ENCODE measurements at regions not wholly inside any gene's neighbourhood (a gene's known extent, or its start where the extent isn't known, plus 50 kb on each side); places are given as distances from the start of the nearest gene placed in this dataset.
"Not testable (repeated sequence)": the region's sequence is repeated elsewhere in the genome, so short reads cannot be mapped to it uniquely, and the experiment has no call there.

DNA sequence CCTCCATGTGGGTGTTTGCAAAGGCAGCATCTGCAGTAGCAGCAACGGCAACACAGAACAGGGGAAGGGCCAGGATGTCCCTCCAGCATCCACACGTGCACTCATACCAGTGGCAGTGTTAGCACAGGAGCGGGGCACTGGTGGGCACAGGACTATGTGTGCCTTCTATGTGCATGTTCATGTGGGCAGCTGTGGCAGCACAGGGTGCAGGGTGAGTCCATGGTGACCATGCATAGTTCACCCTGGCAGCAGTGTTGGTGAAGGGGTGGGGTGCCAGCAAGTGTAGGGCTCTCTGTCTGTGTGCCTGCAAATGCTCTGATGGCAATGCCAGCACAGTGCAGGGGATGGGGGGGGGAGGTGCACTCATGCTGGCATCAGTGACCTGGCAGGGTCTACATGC lies 222.1 kb upstream of the SOX14 start:
- Mint-ChIP-seq H3K4me3 (ENCODE audit: low read depth) (no peak overlapping the region), H3K27me3 (ENCODE audit: low read depth) (no peaks in the 10 kb centered on the region), H3K27ac (no peak overlapping the region), H3K9me3 (peaks cover 26% of the 10 kb centered on the region), H3K36me3 (ENCODE audit: low read depth) (no peaks in the 10 kb centered on the region), H3K4me1 (ENCODE audit: low read depth) (no peaks in the 10 kb centered on the region)
- no peak for DNase-seq (ENCODE audit: low spot score)
- intact Hi-C loops (cut with micrococcal nuclease): no loop called here

DNA sequence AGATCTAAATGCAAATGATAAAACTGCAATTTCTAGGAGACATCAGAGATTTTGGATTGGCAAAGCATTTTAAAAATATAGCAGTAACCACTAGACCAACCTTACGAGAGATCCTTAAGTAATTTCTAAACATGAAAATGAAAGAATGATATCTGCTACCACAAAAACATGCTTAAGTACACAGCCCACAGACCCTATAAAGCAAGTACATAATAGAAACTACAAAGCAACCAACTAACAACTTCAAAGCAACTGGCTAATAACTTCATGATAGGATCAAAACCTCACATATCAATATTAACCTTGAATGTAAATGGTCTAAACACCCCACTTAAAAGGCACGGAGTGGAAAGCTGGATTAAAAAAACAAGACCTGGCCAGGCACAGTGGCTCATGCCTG lies 209.9 kb upstream of the SOX14 start:
- no peak overlapping the region for H3K4me3 Mint-ChIP-seq (ENCODE audit: low read depth)
- H3K9me3 Mint-ChIP-seq: peaks cover 4% of the 10 kb centered on the region
- H3K36me3 Mint-ChIP-seq (ENCODE audit: low read depth): no peaks in the 10 kb centered on the region
- H3K4me1 Mint-ChIP-seq (ENCODE audit: low read depth): no peaks in the 10 kb centered on the region
- intact Hi-C loops (cut with micrococcal nuclease): no loop called here
- H3K27ac Mint-ChIP-seq: no peak overlapping the region
- DNase-seq (ENCODE audit: low spot score): no peak
- no peaks in the 10 kb centered on the region for H3K27me3 Mint-ChIP-seq (ENCODE audit: low read depth)

DNA sequence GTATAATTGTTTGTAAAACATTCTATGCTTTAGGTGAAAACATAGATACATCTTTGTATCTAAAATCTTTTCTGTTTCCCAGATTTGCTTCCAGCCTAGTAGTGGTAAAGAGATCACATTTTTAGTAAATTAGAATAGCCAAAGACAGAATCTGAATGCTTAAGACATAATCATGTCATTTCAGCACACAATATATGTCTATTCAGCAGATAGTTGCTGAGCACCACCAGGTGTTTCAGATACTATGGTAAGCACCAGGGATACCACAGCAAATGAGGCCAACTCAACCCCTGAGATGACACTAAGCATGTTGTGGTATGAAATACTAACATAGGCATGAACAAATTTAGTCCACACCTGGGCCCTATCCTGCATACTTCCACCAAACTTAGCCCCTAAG lies 195.2 kb upstream of the SOX14 start:
- H3K4me1 Mint-ChIP-seq (ENCODE audit: low read depth): no peaks in the 10 kb centered on the region
- H3K9me3 Mint-ChIP-seq: peaks cover 5% of the 10 kb centered on the region
- DNase-seq (ENCODE audit: low spot score): no peak
- H3K36me3 Mint-ChIP-seq (ENCODE audit: low read depth): no peaks in the 10 kb centered on the region
- intact Hi-C loops (cut with micrococcal nuclease): no loop called here
- H3K4me3 Mint-ChIP-seq (ENCODE audit: low read depth): no peak overlapping the region
- H3K27ac Mint-ChIP-seq: no peak overlapping the region
- H3K27me3 Mint-ChIP-seq (ENCODE audit: low read depth): no peaks in the 10 kb centered on the region

DNA sequence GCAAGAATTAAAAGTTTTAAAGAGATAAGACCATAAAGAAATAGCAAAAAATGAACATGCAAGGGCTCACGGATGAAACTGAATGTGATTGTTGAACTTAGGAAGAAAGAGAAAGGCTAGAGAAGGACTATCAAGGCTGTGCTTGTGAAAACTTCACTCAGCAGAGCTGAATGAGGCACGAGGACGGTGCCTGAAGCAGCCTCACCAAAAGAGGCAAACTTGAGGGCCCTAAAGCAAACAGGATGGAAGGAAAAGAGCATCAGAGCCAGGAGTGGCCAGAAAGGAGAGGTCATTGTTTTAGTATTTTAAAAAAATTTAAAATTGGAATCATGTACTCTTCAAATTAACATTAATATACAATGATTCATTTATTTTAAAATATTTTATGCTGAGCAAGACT lies 191.2 kb upstream of the SOX14 start:
- Mint-ChIP-seq H3K36me3 (ENCODE audit: low read depth) (no peaks in the 10 kb centered on the region), H3K27ac (no peak overlapping the region), H3K4me1 (ENCODE audit: low read depth) (no peaks in the 10 kb centered on the region), H3K4me3 (ENCODE audit: low read depth) (no peak overlapping the region), H3K27me3 (ENCODE audit: low read depth) (no peaks in the 10 kb centered on the region), H3K9me3 (no peaks in the 10 kb centered on the region)
- DNase-seq (ENCODE audit: low spot score): no peak
- intact Hi-C loops (cut with micrococcal nuclease): no loop called here

DNA sequence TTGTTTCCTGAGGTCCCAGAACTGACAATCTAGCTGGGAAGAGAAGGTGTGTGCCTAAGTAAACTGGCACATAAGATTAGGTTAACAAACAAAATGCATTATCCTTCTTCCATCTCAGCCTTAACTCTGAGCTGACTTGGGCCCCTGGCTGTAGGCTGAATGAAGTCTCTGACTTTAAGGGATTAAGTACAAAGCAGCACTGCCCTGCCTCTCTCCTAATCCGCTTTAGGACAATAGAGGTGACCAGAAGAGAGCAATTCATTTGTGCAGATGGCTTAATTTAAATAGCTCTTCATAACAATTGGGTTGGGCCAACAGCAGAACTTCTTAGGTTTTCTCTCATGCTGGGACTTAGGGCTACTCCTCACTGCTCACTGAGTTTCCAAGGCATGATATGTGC lies 181.6 kb upstream of the SOX14 start:
- intact Hi-C loops (cut with micrococcal nuclease): no loop called here
- H3K27ac Mint-ChIP-seq: no peak overlapping the region
- DNase-seq (ENCODE audit: low spot score): no peak
- no peaks in the 10 kb centered on the region for H3K4me1 Mint-ChIP-seq (ENCODE audit: low read depth)
- H3K27me3 Mint-ChIP-seq (ENCODE audit: low read depth): no peaks in the 10 kb centered on the region
- no peaks in the 10 kb centered on the region for H3K36me3 Mint-ChIP-seq (ENCODE audit: low read depth)
- no peak overlapping the region for H3K4me3 Mint-ChIP-seq (ENCODE audit: low read depth)
- H3K9me3 Mint-ChIP-seq: no peaks in the 10 kb centered on the region

DNA sequence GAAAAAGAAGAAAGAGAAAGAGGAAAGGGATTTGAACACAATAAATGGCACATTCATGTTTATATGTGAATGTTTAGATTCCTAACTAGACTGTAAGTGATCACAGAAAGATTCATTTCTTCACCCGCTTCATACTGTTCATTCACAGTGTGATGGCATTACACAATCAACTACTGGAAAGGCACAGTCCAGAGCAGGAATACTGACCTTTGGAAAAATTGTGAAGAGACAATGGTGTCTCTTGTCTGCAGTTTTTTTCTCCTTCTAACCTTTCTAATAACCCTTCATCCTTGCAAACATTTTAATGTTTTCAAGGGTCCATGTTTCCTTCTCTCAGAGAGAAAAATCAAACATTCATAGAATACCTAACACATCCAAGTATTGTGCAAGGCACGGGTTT lies 180.9 kb upstream of the SOX14 start:
- no peak overlapping the region for H3K4me3 Mint-ChIP-seq (ENCODE audit: low read depth)
- no peak for DNase-seq (ENCODE audit: low spot score)
- H3K4me1 Mint-ChIP-seq (ENCODE audit: low read depth): no peaks in the 10 kb centered on the region
- no peaks in the 10 kb centered on the region for H3K27me3 Mint-ChIP-seq (ENCODE audit: low read depth)
- intact Hi-C loops (cut with micrococcal nuclease): no loop called here
- no peaks in the 10 kb centered on the region for H3K9me3 Mint-ChIP-seq
- H3K27ac Mint-ChIP-seq: no peak overlapping the region
- no peaks in the 10 kb centered on the region for H3K36me3 Mint-ChIP-seq (ENCODE audit: low read depth)

DNA sequence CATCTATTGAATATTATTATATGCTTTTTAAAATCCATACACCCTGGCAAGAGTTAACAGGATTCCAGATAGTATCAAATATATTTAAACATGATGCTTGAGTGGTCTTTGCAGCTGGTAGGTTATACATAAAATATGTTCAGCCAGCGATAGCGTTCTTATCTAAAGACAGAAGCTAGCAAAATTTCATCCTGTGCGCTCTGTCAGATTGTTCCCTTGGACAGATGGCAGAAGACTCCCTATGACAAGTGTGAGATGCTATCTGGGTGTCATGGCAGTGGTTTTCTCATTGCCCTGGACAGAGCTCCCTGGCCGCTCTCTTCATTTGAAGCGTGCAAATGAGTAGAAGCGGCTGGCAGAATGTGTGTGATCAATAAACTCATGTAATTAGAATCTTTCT lies 175.2 kb upstream of the SOX14 start:
- H3K27me3 Mint-ChIP-seq (ENCODE audit: low read depth): no peaks in the 10 kb centered on the region
- no peak overlapping the region for H3K27ac Mint-ChIP-seq

DNA sequence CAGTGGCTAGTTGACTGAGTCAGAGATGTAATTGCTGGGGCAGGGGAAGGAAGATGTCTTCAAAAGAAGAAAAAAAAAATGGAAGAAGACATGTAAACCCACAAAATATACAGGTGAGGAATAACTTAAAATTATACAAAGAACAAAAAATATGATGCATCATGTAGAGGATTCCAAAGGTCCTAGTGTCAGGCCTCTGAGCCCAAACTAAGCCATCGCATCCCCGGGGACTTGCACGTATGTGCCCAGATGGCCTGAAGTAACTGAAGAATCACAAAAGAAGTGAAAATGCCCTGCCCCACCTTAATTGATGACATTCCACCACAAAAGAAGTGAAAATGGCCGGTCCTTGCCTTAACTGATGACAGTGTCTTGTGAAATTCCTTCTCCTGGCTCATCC lies 168.7 kb upstream of the SOX14 start:
- H3K4me1 Mint-ChIP-seq (ENCODE audit: low read depth); H3K36me3 Mint-ChIP-seq (ENCODE audit: low read depth); H3K4me3 Mint-ChIP-seq (ENCODE audit: low read depth); H3K27me3 Mint-ChIP-seq (ENCODE audit: low read depth); H3K27ac Mint-ChIP-seq; intact Hi-C loops (cut with micrococcal nuclease); DNase-seq (ENCODE audit: low spot score): not testable (repeated sequence)
- peaks cover 12% of the 10 kb centered on the region for H3K9me3 Mint-ChIP-seq

More for the DNA sequence above, 175.2 kb upstream of the SOX14 start:
- DNase-seq (ENCODE audit: low spot score): no peak
- intact Hi-C loops (cut with micrococcal nuclease): no loop called here
- Mint-ChIP-seq H3K4me3 (ENCODE audit: low read depth) (no peak overlapping the region), H3K9me3 (peaks cover 9% of the 10 kb centered on the region), H3K4me1 (ENCODE audit: low read depth) (no peaks in the 10 kb centered on the region), H3K36me3 (ENCODE audit: low read depth) (no peaks in the 10 kb centered on the region)

DNA sequence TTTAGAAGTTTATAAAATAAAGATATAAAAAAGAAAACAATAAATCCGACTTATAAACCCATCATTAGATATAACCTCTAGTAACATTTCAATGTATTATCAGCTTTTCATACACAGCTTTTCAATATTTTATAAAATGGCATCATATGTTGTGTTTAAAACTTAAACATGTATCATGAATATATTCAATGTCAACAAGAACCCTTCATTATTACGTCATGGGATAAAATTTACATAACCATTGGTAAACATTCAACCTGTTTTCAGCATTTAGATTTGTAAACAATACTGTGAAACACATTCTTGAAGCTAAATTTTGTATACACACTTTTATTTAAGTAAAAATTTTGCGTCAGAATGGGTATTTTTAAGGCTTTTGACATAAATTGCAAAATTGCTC lies 153.4 kb upstream of the SOX14 start:
- Mint-ChIP-seq H3K4me1 (ENCODE audit: low read depth) (no peaks in the 10 kb centered on the region), H3K36me3 (ENCODE audit: low read depth) (no peaks in the 10 kb centered on the region), H3K27ac (no peak overlapping the region), H3K4me3 (ENCODE audit: low read depth) (no peak overlapping the region), H3K9me3 (no peaks in the 10 kb centered on the region), H3K27me3 (ENCODE audit: low read depth) (no peaks in the 10 kb centered on the region)
- no peak for DNase-seq (ENCODE audit: low spot score)
- intact Hi-C loops (cut with micrococcal nuclease): no loop called here

DNA sequence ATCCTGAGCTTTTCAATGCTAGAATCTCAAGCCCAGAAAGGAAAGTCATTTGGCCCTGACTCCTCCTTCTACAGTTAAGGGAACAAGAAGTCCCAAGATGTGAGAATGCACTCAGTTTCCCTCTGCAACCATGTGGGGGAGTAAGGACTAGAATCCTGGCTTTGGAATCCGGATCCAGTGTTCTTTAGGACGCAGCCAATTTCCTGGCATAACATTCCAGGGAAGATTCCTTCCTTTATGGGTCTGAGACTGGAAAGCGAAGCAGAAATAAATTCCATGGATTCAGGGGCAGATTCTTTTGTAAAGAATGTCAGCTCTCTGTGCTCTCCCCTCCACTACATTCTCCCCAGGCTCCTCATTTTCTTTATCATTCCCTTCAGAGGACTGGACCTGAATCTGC lies 151.8 kb upstream of the SOX14 start:
- Mint-ChIP-seq H3K4me1 (ENCODE audit: low read depth) (no peaks in the 10 kb centered on the region), H3K36me3 (ENCODE audit: low read depth) (no peaks in the 10 kb centered on the region), H3K4me3 (ENCODE audit: low read depth) (no peak overlapping the region), H3K27ac (no peak overlapping the region), H3K9me3 (no peaks in the 10 kb centered on the region), H3K27me3 (ENCODE audit: low read depth) (no peaks in the 10 kb centered on the region)
- intact Hi-C loops (cut with micrococcal nuclease): no loop called here
- DNase-seq (ENCODE audit: low spot score): no peak

DNA sequence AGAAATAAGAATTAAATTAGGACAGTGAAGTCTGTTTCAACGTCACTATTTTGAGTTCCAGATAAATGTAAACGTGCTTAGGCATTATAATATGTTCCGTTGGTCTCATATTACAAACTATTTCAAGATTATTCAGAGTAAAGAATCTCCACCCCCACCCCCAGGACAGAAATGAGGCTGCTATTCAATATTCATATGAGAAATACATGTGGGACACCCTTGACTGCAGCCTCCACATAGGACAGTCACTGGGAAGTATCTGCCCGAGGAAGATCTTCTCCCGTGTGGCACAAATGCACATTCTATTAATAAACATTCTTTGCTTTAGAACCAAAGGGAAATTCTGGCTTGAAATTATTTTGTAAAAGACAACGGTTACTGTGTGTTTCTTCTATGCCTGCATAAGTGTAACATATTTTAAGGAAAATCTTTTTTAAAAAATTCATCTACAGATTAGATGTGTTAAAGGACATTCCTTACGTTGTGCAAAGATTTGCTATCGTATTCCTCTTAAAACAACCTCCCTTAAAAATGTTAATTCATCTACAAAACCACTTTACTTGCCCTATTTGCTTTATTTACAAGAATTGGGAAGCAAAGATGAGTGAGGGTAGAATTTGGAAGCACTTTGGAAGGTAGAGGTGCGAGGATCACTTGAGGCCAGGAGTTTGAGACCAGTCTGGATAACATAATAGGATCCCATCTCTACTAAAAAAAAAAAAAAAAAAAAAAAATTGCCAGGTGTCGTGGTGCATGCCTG lies 148.3 kb upstream of the SOX14 start:
- no peaks in the 10 kb centered on the region for H3K9me3 Mint-ChIP-seq
- no peaks in the 10 kb centered on the region for H3K4me1 Mint-ChIP-seq (ENCODE audit: low read depth)
- no peaks in the 10 kb centered on the region for H3K27me3 Mint-ChIP-seq (ENCODE audit: low read depth)
- no peak overlapping the region for H3K27ac Mint-ChIP-seq
- DNase-seq (ENCODE audit: low spot score): no peak
- H3K4me3 Mint-ChIP-seq (ENCODE audit: low read depth): no peak overlapping the region
- H3K36me3 Mint-ChIP-seq (ENCODE audit: low read depth): no peaks in the 10 kb centered on the region
- intact Hi-C loops (cut with micrococcal nuclease): no loop called here

DNA sequence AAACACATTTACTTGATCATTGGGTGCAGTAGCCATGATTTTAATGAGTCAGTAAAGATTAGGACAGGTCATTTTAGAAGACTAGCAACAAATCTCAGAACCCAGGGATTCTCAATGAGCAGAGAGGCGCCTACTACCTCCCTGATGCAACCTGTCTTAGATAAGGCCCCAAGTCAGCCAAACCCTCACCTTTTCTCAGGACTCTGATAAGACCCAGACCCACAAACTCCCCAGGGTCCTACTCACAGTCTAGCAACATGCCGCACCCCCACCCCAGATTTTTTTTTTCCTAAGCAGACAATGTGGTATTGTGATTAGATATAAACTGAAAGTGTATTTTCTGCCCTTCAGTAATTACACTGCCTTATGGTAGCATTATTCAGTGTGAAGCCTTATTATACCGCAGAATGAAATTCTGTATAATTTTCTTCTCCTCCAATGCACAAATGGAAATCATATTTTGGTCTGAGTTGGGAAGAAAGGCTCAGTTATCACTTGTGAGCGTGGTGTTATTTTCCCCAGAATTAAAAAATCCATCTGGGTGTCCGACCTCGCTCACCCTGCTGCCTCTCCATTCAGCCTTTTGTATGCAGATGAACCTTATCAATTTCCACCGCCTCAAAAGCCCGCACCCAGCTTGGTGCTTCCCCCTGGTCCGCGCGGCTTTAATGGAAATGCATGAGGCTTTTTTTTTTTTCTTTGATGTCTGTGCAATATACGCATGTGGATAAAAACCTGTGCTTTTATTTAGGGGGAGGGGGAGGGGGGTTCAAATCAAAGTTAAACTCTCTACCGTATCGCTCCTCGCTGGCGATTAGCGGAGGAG lies 122.0 kb upstream of the SOX14 start:
- peaks cover 6% of the 10 kb centered on the region for H3K9me3 Mint-ChIP-seq
- H3K4me1 Mint-ChIP-seq (ENCODE audit: low read depth): no peaks in the 10 kb centered on the region
- no peak overlapping the region for H3K27ac Mint-ChIP-seq
- intact Hi-C loops (cut with micrococcal nuclease): no loop called here
- H3K36me3 Mint-ChIP-seq (ENCODE audit: low read depth): no peaks in the 10 kb centered on the region
- no peak for DNase-seq (ENCODE audit: low spot score)
- no peaks in the 10 kb centered on the region for H3K27me3 Mint-ChIP-seq (ENCODE audit: low read depth)
- no peak overlapping the region for H3K4me3 Mint-ChIP-seq (ENCODE audit: low read depth)

DNA sequence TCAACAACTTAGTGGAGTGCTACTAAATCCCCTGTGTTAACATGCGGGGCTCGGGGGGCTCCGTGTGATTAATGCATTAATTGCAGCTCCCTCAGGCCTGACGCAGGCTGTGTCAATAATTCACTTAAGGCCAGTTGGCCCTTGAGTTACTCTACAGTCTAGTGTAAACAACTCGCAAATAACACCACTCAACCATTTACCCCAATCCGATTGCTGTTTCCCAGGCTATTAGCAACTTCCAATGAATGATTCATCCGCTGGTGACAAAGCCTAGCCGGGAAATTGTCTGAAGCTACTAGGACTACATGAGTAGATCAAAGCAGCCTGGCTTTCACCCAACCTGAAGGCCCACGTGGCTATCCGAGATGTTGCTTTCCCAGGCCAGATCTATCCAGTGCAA lies 121.3 kb upstream of the SOX14 start:
- no peaks in the 10 kb centered on the region for H3K36me3 Mint-ChIP-seq (ENCODE audit: low read depth)
- no peaks in the 10 kb centered on the region for H3K27me3 Mint-ChIP-seq (ENCODE audit: low read depth)
- H3K9me3 Mint-ChIP-seq: peaks cover 6% of the 10 kb centered on the region
- no peak overlapping the region for H3K27ac Mint-ChIP-seq
- intact Hi-C loops (cut with micrococcal nuclease): no loop called here
- no peak overlapping the region for H3K4me3 Mint-ChIP-seq (ENCODE audit: low read depth)
- H3K4me1 Mint-ChIP-seq (ENCODE audit: low read depth): no peaks in the 10 kb centered on the region
- no peak for DNase-seq (ENCODE audit: low spot score)

Data from activated T-helper 2 cell treated with anti-CD3 and anti-CD28 coated beads, Interferon-gamma antibody, Interleukin-2, Interleukin-4, amounts not matched to agents 10 μg/mL and 5 μg/mL and 100 μg/mL, durations not matched to agents 14 hours and 24 hours and 36 hours (primary cell).